Suppressor macrophage treated with lipopolysaccharide for 1 hour (primary cell): ENCODE measurements at regions not wholly inside any gene's neighbourhood (a gene's known extent, or its start where the extent isn't known, plus 50 kb on each side); places are given as distances from the start of the nearest gene placed in this dataset.
A peak's percentile ranks its signal among the peaks of the same experiment; 100 is the strongest.

Experiments used
- DNase-seq, 3 donors: peaks; one replicate each; pipeline ENCODE4 v3.0.0-alpha.2; 2020 to 2022

DNA sequence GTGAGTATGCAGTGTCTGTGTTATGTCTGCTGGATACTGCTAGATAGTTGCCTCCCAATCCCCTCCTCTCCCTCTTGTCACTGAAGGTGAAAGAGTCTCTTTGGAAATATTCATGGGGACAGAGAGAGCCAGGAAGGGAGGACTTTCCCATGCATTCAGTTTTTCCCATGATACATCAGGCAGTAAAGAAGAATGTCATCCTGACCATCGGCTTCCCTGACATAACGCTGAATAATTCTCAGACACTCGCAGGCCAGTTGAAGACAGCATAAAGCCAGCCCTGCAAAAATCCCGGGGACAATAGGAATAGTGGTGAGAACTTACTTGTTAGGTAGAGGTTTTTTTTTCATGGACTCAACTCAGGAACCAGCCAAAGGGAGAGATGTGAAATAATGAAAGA, 58.1 kb downstream of the KLF4 start:
- no peak for DNase-seq

DNA sequence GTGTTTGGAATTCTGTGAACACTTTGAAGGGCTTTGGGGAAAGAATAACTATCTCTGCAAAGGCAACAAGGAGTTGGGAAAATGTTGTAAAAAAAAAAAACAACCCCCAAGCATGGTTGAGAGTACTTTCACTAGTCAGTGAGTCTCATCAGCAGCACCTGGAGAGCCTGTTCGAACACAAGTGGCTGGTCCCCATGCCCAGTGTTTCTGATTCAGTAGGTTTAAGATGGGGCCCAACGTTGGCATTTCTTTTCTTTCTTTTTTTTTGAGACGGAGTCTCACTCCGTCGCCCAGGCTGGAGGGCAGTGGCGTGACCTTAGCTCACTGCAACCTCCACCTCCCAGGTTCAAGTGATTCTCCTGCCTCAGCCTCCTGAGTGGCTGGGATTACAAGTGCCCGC, 59.5 kb downstream of the KLF4 start:
- DNase-seq = no peak

DNA sequence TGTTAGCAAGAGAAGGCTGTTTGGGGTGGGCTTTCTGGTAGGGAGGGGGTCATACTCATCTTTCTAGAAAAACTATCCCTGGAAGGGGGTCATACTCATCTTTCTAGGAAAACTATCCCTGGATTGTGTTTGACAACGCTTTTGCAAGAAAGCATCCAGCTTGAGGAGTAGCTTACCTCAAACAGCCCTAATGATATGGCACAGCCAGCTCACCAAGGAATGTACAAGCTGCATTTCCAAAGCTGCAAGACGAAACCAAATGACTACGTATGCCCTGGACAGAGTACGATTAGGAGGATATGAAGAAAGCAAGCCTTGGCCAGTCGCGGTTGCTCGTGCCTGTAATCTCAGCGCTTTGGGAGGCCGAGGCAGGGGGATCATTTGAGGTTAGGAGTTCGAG, 63.4 kb downstream of the KLF4 start:
- DNase-seq = no peak

DNA sequence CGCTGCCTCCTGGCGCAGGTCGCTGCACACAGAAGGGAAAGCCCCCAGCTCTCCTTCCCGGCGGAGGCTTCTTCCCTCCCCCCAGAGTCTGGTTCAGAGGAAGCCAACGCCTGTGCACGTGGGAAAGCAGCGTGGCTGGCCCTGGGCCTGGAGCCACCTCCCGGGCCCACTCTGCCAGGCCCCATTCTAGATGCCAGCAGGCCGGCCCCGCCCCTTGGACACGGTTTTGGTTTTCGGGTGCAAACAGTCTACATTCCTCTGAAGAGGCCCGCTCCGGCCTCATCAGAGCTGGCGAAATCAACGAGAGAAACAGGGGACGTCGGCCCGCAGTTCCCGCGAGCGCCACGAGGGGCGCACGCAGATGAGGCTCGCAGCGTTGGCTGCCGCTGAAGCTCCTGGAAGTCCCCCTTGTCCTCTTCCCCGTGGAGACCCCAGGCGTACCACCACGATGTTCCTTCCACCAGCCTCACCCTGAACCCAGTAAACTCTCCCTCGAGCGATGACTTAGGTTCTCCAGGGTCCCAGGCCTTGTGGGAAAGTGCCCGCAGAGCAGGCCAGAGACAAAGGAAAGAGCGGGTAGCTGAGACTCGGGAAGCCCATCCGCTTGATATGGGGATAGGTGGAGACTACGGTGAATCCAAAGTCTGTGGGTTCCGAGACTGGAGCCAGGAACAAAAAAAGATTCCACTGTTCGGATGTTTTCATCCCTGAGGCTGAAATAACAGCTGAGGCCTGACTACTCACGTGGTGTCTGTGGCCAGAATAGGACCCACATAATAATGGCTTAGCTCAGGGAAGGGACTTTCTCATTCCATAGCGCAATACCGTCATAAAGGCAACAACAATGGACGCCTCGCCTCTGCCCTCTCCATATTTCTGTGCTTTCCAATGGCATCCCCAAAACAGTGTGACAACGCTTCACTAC, 64.2 kb downstream of the KLF4 start:
- DNase-seq = peak; percentile 71 to 82 (median 73)

- DNase-seq = no peak
Observed at GRCh38 chr9:107423540-107423939, 66.0 kb downstream of the KLF4 start.

GRCh38 chr9:107422189-107423185, 67.1 kb downstream of the KLF4 start:
- DNase-seq = peak; percentile 77 to 82 (median 80)

- no peak for DNase-seq
Observed at GRCh38 chr9:107410420-107410819, 79.1 kb downstream of the KLF4 start.

DNA sequence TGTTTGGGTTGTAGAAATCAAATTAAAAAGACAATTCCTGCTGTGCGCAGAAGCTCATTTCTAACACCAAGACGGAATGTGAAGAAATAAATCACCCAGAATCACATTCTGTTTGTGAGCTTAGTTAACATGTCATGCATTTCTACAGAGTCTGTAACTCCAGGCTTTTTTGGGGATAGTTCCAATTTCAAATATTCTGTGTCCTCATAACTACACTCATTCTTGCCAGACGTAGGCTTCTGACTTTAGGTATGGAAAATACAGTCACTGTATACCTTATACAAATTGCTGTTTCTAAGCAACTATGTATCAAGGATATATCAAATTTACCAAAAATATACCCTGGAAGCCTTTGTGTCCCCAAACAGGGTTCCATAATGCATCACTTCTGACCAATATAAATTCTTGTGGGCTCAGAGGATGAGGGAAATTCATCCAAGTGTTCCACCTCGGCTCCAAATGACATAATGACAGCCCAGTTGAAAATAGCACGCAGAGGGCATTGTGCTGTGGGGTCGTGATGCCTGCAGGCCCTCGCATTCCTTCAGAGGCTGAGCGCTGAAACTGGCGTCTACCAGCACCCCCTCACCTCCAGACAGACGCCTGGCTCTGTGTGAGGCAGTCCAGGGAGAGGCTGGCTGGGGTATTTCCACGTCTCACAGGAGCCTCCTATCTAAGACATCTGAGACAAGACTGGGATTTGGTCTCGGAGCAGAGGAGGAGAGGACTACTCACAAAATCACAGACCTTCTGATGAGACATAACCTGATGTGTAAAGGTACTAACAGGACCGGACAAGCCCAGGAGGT, 79.8 kb downstream of the KLF4 start:
- no peak for DNase-seq

- no peak for DNase-seq
Observed at GRCh38 chr9:107407675-107408074, 81.9 kb downstream of the KLF4 start.

DNA sequence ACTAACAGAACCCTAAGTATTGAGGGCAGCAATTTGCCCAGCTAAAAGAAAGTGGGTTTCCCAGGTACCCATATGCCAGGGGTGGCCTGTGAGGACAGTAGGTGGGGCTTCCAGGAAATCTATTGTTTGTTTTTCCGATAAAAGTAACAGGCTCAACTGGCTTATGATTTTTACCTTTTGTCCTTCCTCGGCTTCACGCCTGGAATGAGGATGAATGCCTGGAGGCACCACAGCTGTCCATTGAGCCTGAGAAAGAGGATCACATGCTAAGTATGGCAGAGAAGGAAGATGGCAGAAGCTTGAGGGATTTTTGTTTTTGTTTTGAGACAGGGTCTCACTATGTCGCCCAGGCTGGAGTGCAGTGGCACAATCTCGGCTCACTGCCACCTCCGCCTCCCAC, 84.1 kb downstream of the KLF4 start:
- no peak for DNase-seq

DNA sequence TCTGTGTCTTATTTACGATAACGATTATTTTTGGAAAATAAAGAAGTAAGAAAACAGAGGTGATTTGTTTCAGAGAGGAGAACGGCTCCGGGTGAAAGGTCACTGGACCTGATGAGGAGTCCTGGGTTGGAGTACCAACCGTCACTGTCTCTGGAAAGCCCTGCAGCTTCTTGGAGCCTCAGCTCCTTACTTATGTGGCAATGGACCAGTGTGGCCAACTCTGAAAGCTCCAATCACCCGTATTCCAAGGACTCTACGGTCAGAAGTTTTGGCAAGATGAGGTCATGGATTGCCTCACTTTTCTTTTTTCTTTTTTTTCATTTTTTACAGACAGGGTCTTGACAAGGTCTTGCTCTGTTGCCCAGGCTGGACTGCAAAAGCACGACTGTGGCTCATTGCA, 84.8 kb downstream of the KLF4 start:
- no peak for DNase-seq

DNA sequence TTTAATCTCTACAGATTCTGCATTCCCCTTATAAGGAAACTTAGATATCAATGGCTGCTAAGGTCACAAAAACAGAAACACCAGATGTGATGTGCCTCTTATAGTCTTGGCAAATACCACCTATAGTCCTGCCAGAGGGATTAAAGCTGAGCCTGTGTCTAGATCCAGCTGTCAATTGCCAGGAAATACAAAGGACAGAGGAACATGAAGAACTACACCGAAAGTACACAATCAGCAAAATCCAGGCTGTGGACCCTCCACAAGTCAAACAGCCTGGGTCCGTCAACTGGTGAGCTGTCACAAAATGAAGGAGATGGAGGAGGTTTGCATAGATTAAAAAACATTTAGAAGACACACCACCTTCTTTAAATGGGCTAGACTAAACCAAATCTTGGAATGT, 85.4 kb downstream of the KLF4 start:
- no peak for DNase-seq

GRCh38 chr9:107397076-107398044, 92.2 kb downstream of the KLF4 start:
- DNase-seq = peak in 1 of 3 donors; percentile 9

DNA sequence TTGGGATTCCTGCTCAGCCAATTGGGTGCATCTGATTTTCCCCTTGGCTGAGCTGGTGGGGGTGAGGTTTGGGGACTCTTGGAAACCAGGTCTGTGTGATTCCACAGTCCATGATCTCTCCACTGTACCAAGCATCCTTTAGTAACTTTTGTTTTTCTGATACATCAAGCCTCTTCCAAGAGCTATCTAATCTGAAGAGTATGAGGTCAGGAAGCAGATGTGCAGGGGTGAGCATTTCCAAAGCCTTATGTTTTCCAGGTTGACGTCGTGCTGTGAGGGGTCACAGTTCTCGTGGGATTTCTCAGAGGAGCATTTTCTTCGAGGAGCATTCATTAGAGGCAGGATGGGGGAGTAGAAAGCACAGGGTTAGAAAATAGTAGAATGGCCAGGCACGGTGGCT, 95.3 kb downstream of the KLF4 start:
- no peak for DNase-seq

GRCh38 chr9:107390778-107391177, 98.8 kb downstream of the KLF4 start:
- DNase-seq = no peak

GRCh38 chr9:107390279-107390678, 99.3 kb downstream of the KLF4 start:
- DNase-seq = no peak

- DNase-seq = no peak
Observed at GRCh38 chr9:107389617-107390071, 99.9 kb downstream of the KLF4 start.

DNA sequence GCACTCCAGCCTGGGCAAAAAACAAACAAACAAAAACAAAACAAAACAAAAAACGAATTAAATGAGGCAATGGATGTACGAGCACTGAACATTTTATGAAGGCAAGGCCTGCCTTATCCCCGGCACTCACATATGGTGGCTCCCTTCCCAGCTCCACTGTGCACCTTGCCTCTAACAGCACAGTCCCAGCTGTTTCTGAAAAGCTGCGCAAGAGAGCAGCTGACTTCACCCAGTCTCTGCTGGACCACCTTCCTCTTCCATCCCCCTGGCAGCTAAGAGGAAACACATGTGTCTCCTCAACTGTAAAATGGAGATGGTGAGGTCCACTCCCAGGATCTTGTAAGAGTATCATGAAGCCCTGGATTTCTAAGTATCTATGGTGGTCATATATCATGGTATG, 100.7 kb downstream of the KLF4 start:
- DNase-seq = no peak

DNA sequence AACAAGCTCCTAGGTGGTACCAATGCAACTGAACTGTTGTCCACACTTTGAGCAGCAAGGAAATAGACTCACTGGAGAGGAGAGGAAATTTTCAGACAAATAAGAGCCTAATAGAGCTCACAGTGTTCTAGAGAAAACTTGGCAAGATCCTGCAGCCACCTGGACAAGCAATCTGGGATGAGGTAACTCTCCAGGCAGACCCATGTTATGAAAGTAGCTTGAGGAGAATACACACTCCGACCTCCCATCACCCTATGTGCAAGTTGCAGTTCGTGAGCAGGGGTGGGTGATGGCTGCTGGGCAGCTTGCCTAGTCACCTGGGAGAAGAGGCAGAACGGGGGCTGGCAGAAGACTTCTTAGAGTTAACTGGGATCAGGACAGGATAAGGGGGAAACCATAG, 102.2 kb downstream of the KLF4 start:
- DNase-seq = no peak

GRCh38 chr9:107386396-107386795, 103.2 kb downstream of the KLF4 start:
- DNase-seq = no peak
